Loucy (cell line): ENCODE measurements at regions not wholly inside any gene's neighbourhood (a gene's known extent, or its start where the extent isn't known, plus 50 kb on each side); places are given as distances from the start of the nearest gene placed in this dataset.

Source experiments
- EZH2phosphoT487 ChIP-seq: fragments of 200-600 bp; IDR thresholded peaks from 2 replicates; pipeline ENCODE4 v1.6.1; 2018; ENCODE audit warnings: antibody characterized with exemption, mild to moderate bottlenecking, moderate library complexity, borderline replicate concordance
- TF ChIP-seq, protein P1 (sequence below): fragments of 200-600 bp; sonication (generic); conservative IDR thresholded peaks from 2 replicates; pipeline ENCODE4 v1.5.1; 2014; ENCODE audit warnings: mild to moderate bottlenecking, antibody characterized with exemption, low read length

DNA sequence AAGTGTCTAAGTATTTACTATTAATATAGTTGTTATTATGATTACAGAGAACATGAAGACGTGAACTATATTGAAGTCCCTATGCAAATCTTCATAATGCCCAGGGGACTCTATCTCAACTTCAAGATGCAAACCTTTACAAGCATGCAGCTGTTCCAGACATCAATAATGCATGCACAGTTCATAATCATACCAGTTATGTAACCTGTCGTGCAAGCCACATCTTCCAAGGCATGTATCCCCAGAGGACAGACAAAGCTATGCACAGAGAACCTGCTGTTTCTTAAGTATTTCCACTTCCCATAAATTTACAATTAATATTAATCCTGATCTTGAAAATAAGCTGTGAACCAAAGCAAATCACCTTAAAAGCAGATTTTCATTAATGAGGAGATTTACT, 534.1 kb downstream of the TUSC7 start:
- TF ChIP-seq EZH2phosphoT487 = no peak
- TF ChIP-seq, protein P1, sequence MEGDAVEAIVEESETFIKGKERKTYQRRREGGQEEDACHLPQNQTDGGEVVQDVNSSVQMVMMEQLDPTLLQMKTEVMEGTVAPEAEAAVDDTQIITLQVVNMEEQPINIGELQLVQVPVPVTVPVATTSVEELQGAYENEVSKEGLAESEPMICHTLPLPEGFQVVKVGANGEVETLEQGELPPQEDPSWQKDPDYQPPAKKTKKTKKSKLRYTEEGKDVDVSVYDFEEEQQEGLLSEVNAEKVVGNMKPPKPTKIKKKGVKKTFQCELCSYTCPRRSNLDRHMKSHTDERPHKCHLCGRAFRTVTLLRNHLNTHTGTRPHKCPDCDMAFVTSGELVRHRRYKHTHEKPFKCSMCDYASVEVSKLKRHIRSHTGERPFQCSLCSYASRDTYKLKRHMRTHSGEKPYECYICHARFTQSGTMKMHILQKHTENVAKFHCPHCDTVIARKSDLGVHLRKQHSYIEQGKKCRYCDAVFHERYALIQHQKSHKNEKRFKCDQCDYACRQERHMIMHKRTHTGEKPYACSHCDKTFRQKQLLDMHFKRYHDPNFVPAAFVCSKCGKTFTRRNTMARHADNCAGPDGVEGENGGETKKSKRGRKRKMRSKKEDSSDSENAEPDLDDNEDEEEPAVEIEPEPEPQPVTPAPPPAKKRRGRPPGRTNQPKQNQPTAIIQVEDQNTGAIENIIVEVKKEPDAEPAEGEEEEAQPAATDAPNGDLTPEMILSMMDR = no peak
